Adrenal gland (tissue), 9 donors: ENCODE measurements at regions not wholly inside any gene's neighbourhood (a gene's known extent, or its start where the extent isn't known, plus 50 kb on each side); places are given as distances from the start of the nearest gene placed in this dataset.
"Not testable (repeated sequence)": the region's sequence is repeated elsewhere in the genome, so short reads cannot be mapped to it uniquely, and the experiment has no call there.

Source experiments
- DNase-seq, 7 donors: peaks; one replicate each; pipeline ENCODE4 v3.0.0-alpha.2; 2019 to 2020
- H3K27ac ChIP-seq, 5 donors: fragments of 200-600 bp; sonication (generic) in 4 of 5; 1 replicate in 3 of 5; 2 replicates in 2 of 5; pipeline versions ENCODE4 v1.5.1 to v1.8.0; 2016 to 2020; ENCODE audit warnings: mild to moderate bottlenecking in 1 of 5
- H3K27me3 ChIP-seq: fragments of 200-600 bp; 2 replicates; pipeline ENCODE4 v1.8.0; 2021
- H3K36me3 ChIP-seq, 2 donors: fragments of 200-600 bp; replicated peaks in 1 of 2; 1 replicate in 1 of 2; 2 replicates in 1 of 2; pipeline versions ENCODE4 v1.5.1 to v1.8.0; 2018 to 2022
- H3K4me1 ChIP-seq, 2 donors: fragments of 200-600 bp; replicated peaks in 1 of 2; 1 replicate in 1 of 2; 2 replicates in 1 of 2; pipeline versions ENCODE4 v1.5.1 to v1.8.0; 2018 to 2021
- H3K4me3 ChIP-seq, 4 donors: fragments of 200-600 bp; sonication (generic) in 3 of 4; one replicate each; pipeline ENCODE4 v1.5.1; 2016 to 2018
- H3K9me3 ChIP-seq, 3 donors: fragments of 200-600 bp; sonication (generic) in 1 of 3; replicated peaks in 1 of 3; 1 replicate in 2 of 3; 2 replicates in 1 of 3; pipeline versions ENCODE4 v1.5.1 to v1.8.0; 2016 to 2021
- POLR2A ChIP-seq, 2 donors: fragments of 450-650 bp; IDR thresholded peaks; one replicate each; pipeline ENCODE4 v1.6.1; 2017; ENCODE audit warnings: antibody characterized with exemption in 2 of 2, mild to moderate bottlenecking in 2 of 2, moderate library complexity in 1 of 2
- WGBS, 4 donors: extraction: QIAGEN DNeasy Blood & Tissue Kit in 2 of 4; methylation state at CpG; one replicate each; pipeline versions ENCODE4 v1.1.5 to v1.1.7; 2013 to 2017; 5-methylcytosine and 5-hydroxymethylcytosine counted together
- intact Hi-C, 2 donors: fragments of 100-400 bp; cut with DNase I; formaldehyde crosslinking; loops; one replicate each; pipeline versions ENCODE4 v1.14.1 to v1.15.0; 2022 to 2023
- TF ChIP-seq, protein P1 (sequence below), 6 experiments: fragments of 450-650 bp in 4 of 6; fragments of 200-600 bp in 2 of 6; sonication (generic) in 1 of 6; IDR thresholded peaks; 1 replicate in 5 of 6; 2 replicates in 1 of 6; pipeline versions ENCODE4 v1.5.1 to v1.8.0; 2016 to 2021; ENCODE audit warnings: antibody characterized with exemption in 6 of 6, mild to moderate bottlenecking in 2 of 6, moderate library complexity in 1 of 6
- donor health status: healthy with polysubstance abuse.
- donor health status: Bipolar disorder and iron deficiency.
- donor health status: DM: yes; HTN: yes; CAD: no.
- donor health status: DM: no; HTN: no; CAD: no.
- donor health status: DM: no; HTN: no; CAD: no.

DNA sequence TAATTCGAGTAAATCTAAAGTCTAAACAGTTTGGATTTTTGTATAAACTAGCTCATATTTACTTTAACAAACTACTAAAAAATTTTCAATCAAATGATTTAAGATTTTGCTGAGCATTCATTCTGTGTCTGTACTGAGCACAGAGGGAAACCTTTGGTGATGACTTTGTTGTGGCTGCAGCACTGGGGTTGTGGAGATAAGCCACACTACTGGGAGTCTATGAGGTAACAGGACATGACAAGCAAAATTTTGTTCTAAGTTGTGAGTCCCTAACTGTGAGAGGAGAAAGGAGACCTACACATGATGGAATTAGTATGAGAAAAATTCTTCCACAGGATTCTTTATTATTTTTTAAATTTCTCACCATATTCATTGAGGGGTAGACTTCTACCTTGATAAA is 933.7 kb upstream of the LRATD1 start:
- WGBS, 4 donors = 43 to 59% (median 47%) methylated on average over 1 of the region's 1 CpG
- intact Hi-C loops = no loop called here
- Histone ChIP-seq H3K27ac (no peak overlapping the region), H3K27me3 (no peaks in the 10 kb centered on the region), H3K9me3 (no peaks in the 10 kb centered on the region), H3K36me3 (no peaks in the 10 kb centered on the region), H3K4me1 (no peaks in the 10 kb centered on the region), H3K4me3 (no peak overlapping the region)
- DNase-seq = no peak
- no peak for TF ChIP-seq POLR2A (IDR thresholded peaks at IDR 0.05)
- TF ChIP-seq, protein P1, sequence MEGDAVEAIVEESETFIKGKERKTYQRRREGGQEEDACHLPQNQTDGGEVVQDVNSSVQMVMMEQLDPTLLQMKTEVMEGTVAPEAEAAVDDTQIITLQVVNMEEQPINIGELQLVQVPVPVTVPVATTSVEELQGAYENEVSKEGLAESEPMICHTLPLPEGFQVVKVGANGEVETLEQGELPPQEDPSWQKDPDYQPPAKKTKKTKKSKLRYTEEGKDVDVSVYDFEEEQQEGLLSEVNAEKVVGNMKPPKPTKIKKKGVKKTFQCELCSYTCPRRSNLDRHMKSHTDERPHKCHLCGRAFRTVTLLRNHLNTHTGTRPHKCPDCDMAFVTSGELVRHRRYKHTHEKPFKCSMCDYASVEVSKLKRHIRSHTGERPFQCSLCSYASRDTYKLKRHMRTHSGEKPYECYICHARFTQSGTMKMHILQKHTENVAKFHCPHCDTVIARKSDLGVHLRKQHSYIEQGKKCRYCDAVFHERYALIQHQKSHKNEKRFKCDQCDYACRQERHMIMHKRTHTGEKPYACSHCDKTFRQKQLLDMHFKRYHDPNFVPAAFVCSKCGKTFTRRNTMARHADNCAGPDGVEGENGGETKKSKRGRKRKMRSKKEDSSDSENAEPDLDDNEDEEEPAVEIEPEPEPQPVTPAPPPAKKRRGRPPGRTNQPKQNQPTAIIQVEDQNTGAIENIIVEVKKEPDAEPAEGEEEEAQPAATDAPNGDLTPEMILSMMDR (IDR thresholded peaks at IDR 0.05) = no peak

DNA sequence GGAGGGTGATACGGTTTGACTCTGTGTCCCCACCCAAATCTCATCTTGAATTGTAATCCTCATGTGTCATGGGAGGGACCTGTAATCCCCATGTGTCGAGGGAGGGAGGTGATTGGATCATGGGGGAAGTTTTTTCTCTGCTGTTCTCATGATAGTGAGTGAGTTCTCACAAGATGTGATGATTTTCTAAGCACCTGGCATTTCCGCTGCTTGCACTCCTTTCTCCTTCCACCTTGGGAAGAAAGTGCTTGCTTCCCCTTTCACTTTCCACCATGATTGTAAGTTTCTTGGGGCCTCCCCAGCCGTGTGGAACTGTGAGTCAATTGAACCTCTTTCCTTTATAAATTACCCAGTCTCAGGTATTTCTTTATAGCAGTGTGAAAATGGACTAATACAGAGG is 932.6 kb upstream of the LRATD1 start:
- intact Hi-C loops, H3K27me3 ChIP-seq, H3K9me3 ChIP-seq, DNase-seq, H3K36me3 ChIP-seq, H3K4me3 ChIP-seq, H3K4me1 ChIP-seq, H3K27ac ChIP-seq: not testable (repeated sequence)
- WGBS, 4 donors = 63 to 70% (median 64%) methylated on average over 4 of the region's 4 CpGs

DNA sequence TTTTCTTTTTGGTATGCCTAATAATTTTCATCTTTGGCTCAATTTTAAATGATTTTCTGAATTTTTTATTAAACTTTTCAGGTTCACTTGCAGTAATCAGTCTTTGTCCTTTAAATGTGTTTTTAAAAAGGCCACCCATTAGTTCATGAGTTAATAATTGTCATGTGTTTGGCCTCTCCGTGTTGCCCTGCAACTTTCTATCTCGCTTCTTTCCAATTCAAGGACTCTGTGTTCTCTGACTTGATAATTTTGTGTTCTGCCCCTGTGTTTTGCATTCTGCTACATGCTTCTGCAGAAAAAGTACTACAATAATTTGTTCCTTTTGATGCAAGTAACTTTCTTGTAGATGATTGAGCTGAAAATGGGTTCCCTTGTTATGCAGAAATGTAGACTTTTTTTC is 921.4 kb upstream of the LRATD1 start:
- Histone ChIP-seq H3K4me1 (no peaks in the 10 kb centered on the region), H3K27ac (no peak overlapping the region), H3K27me3 (no peaks in the 10 kb centered on the region), H3K36me3 (no peaks in the 10 kb centered on the region), H3K9me3 (no peaks in the 10 kb centered on the region), H3K4me3 (no peak overlapping the region)
- DNase-seq = no peak
- intact Hi-C loops = no loop called here
- WGBS, 4 donors = 53 to 60% (median 55%) methylated on average over 2 of the region's 2 CpGs
- TF ChIP-seq, protein P1 (IDR thresholded peaks at IDR 0.05) = no peak

DNA sequence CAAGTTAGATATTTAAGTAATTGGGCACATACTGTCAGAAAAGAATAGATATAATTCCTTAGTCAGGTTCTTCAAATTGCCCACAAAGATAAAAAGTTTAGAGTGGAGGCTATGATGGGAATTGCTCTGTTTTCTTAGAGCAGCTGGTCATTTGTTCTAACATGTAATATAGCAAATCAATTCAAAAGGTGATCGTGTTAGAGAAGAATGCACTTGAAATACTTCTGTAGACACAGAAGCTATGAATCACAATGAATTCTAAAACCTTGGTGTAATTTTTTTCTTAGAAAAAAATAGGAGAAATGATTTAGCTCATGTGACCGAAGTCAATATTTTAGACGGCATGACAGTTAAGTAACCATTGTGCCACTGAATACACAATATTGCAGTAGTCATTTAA is 918.1 kb upstream of the LRATD1 start:
- DNase-seq = no peak
- no peaks in the 10 kb centered on the region for H3K36me3 ChIP-seq
- intact Hi-C loops = no loop called here
- H3K4me1 ChIP-seq = no peaks in the 10 kb centered on the region
- no peaks in the 10 kb centered on the region for H3K9me3 ChIP-seq
- H3K27ac ChIP-seq = no peak overlapping the region
- TF ChIP-seq POLR2A (IDR thresholded peaks at IDR 0.05) = no peak
- TF ChIP-seq, protein P1 (IDR thresholded peaks at IDR 0.05) = no peak
- H3K27me3 ChIP-seq = no peaks in the 10 kb centered on the region
- 87 to 89% (median 88%) methylated on average over 3 of the region's 3 CpGs for WGBS, 4 donors
- no peak overlapping the region for H3K4me3 ChIP-seq

DNA sequence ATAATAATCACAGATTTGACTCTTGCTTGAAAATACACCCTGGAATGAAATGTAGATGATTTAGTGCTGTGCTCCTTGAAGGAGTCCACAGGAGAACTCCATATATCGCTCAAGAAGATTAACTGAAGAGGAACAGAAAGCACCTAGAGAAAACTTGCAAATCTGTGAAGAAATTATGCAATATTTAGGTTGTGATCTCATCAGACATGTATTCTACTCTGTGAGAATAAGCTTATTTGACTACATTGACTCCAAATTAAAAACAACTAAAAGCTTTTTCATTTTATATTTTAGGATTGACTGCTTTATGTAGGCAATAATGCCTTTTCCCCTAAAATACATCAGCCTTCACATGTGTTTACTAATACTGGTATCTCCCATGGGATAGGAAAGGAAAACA is 906.6 kb upstream of the LRATD1 start:
- intact Hi-C loops = no loop called here
- Histone ChIP-seq H3K4me1 (no peaks in the 10 kb centered on the region), H3K4me3 (no peak overlapping the region), H3K27me3 (no peaks in the 10 kb centered on the region), H3K27ac (no peak overlapping the region), H3K9me3 (no peaks in the 10 kb centered on the region), H3K36me3 (no peaks in the 10 kb centered on the region)
- WGBS, 4 donors = 65 to 78% (median 68%) methylated on average over 1 of the region's 1 CpG
- DNase-seq = no peak
- no peak for TF ChIP-seq POLR2A (IDR thresholded peaks at IDR 0.05)
- TF ChIP-seq, protein P1 (IDR thresholded peaks at IDR 0.05) = no peak
